ENCODE measurements at regions not wholly inside any gene's neighbourhood (a gene's known extent, or its start where the extent isn't known, plus 50 kb on each side); places are given as distances from the start of the nearest gene placed in this dataset.

DNA sequence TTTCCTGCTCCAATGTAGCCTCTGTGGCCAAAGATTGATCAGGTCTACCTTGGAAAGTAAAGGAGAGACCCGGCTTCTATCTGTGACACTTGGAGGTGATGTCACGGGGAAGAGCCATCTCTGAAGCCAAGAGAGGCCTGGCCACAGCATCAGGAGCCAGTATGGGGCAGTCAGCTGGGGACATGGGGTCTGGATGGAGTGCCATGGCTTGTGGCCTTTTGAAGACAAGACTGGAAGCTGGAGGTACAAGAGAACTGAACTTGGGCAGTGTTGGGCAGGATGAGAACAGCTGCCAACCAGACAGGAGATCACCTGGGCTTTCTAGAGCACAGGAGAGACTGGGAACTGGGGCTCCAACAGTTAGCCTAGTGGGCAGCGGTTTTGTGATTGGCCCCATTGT, 190.7 kb downstream of the TENT4A start:
- TF ChIP-seq FOXP2 (optimal IDR thresholded peaks at IDR 0.05; ENCODE audit: borderline replicate concordance, extremely low read depth, extremely low read length, insufficient read depth) (no peak), TAF1 (IDR thresholded peaks at IDR 0.05; ENCODE audit: borderline replicate concordance, insufficient read depth, low read length) (no peak), SIN3A (IDR thresholded peaks at IDR 0.05; ENCODE audit: borderline replicate concordance, insufficient read depth, low read length) (no peak)

DNA sequence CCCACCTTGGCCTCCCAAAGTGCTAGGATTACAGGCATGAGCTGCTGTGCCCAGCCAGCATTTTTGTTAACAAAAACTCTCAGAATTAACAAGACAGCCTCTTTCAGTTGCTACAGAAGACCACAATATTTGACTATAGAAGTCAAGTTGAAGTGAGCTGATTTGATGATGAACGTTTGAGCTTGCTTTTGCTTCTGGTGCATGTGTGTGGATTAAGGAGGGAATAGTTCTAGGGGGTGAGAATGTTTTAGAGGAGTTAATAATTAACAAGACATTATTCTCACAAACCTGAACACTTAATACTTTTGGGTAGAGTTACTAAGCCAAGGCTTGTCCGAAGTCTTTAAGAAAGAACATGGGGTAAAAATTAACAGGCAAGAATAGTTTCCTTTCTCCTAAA, 191.6 kb downstream of the TENT4A start:
- TF ChIP-seq FOXP2 (optimal IDR thresholded peaks at IDR 0.05; ENCODE audit: borderline replicate concordance, extremely low read depth, extremely low read length, insufficient read depth) (no peak), SIN3A (IDR thresholded peaks at IDR 0.05; ENCODE audit: borderline replicate concordance, insufficient read depth, low read length) (no peak), TAF1 (IDR thresholded peaks at IDR 0.05; ENCODE audit: borderline replicate concordance, insufficient read depth, low read length) (no peak), POLR2AphosphoS5 (IDR thresholded peaks at IDR 0.05; ENCODE audit: low read depth, low read length) (no peak)
- TF ChIP-seq, protein P1, sequence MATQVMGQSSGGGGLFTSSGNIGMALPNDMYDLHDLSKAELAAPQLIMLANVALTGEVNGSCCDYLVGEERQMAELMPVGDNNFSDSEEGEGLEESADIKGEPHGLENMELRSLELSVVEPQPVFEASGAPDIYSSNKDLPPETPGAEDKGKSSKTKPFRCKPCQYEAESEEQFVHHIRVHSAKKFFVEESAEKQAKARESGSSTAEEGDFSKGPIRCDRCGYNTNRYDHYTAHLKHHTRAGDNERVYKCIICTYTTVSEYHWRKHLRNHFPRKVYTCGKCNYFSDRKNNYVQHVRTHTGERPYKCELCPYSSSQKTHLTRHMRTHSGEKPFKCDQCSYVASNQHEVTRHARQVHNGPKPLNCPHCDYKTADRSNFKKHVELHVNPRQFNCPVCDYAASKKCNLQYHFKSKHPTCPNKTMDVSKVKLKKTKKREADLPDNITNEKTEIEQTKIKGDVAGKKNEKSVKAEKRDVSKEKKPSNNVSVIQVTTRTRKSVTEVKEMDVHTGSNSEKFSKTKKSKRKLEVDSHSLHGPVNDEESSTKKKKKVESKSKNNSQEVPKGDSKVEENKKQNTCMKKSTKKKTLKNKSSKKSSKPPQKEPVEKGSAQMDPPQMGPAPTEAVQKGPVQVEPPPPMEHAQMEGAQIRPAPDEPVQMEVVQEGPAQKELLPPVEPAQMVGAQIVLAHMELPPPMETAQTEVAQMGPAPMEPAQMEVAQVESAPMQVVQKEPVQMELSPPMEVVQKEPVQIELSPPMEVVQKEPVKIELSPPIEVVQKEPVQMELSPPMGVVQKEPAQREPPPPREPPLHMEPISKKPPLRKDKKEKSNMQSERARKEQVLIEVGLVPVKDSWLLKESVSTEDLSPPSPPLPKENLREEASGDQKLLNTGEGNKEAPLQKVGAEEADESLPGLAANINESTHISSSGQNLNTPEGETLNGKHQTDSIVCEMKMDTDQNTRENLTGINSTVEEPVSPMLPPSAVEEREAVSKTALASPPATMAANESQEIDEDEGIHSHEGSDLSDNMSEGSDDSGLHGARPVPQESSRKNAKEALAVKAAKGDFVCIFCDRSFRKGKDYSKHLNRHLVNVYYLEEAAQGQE (IDR thresholded peaks at IDR 0.05; ENCODE audit: insufficient read depth in 1 of 2, low read depth in 2 of 2, low read length in 2 of 2) = no peak

DNA sequence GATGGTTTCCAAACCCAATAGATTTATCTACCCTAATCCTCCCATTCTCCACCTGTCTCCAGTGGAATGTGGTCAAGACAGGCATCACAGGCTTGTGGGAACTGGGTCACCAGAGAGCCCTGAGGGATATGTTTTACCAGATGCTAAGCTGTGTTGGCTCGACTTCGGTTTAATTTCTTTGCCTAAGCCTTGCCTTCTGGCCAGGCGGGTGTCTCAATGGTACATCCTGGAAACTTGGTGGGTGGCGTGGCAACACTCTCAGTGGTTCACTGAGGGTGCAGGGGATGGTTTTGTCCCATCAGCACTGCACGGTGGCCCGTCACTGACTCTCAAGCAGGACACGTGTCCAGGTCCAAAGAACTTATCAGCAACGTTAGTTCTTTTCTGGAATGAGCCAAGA, 192.2 kb downstream of the TENT4A start:
- TF ChIP-seq, protein P1 (IDR thresholded peaks at IDR 0.05; ENCODE audit: insufficient read depth in 1 of 2, low read depth in 2 of 2, low read length in 2 of 2) = no peak
- no peak for TF ChIP-seq SIN3A (IDR thresholded peaks at IDR 0.05; ENCODE audit: borderline replicate concordance, insufficient read depth, low read length)
- TF ChIP-seq POLR2AphosphoS5 (IDR thresholded peaks at IDR 0.05; ENCODE audit: low read depth, low read length) = no peak
- no peak for TF ChIP-seq TAF1 (IDR thresholded peaks at IDR 0.05; ENCODE audit: borderline replicate concordance, insufficient read depth, low read length)
- no peak for TF ChIP-seq FOXP2 (optimal IDR thresholded peaks at IDR 0.05; ENCODE audit: borderline replicate concordance, extremely low read depth, extremely low read length, insufficient read depth)

DNA sequence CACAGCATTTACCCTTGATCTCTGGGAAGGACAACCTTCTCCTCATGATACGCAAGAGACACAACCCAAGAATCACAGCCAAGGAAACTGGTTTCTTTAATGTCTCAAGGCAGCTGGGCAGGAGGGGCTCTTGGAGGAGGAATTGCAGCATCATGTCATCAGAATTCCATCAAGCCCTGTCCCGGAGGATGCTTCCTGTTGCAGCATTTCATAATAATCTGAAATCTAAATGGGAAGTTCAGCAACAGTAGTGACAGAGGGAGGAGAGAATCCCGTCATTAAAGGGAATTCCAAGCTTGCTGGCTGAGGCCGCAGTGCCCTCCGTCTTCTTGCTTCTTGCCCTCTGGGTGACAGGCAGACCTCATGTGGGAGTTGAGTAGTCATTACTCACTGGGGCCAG, 192.7 kb downstream of the TENT4A start:
- TF ChIP-seq FOXP2 (optimal IDR thresholded peaks at IDR 0.05; ENCODE audit: borderline replicate concordance, extremely low read depth, extremely low read length, insufficient read depth) = no peak
- no peak for TF ChIP-seq SIN3A (IDR thresholded peaks at IDR 0.05; ENCODE audit: borderline replicate concordance, insufficient read depth, low read length)
- TF ChIP-seq, protein P1 (IDR thresholded peaks at IDR 0.05; ENCODE audit: insufficient read depth in 1 of 2, low read depth in 2 of 2, low read length in 2 of 2) = no peak
- TF ChIP-seq TAF1 (IDR thresholded peaks at IDR 0.05; ENCODE audit: borderline replicate concordance, insufficient read depth, low read length) = no peak
- no peak for TF ChIP-seq POLR2AphosphoS5 (IDR thresholded peaks at IDR 0.05; ENCODE audit: low read depth, low read length)

DNA sequence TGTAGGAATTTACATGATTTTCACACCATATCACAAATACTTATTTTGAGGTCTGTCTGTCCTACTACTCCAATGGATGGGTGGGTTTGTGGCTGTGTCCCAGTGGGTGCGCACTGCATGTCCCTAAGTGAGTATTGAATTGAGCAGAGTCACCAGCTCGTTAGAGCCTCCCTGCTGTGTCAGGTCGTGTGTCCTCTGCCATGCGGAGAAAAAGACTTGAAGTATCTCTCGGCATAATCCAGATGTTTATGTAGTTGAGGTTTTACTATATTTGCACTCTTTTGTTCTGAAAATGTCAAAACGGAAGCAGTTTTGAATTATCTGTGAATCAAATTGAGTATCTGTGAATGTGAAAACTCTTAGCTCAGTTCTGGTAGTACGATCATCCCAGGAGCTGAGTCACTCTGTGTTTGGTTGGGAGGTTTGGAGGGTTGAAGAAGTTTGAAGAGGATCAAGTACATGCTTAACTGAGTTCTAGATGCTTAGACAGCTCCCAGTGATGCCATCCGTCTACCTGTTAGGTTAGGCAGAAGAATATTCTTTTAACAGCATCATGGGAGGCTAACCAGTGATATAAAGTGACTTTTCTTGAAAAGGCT, 194.2 kb downstream of the TENT4A start:
- TF ChIP-seq POLR2AphosphoS5 (IDR thresholded peaks at IDR 0.05; ENCODE audit: low read depth, low read length) = no peak
- no peak for TF ChIP-seq TAF1 (IDR thresholded peaks at IDR 0.05; ENCODE audit: borderline replicate concordance, insufficient read depth, low read length)
- TF ChIP-seq FOXP2 (optimal IDR thresholded peaks at IDR 0.05; ENCODE audit: borderline replicate concordance, extremely low read depth, extremely low read length, insufficient read depth) = no peak
- TF ChIP-seq SIN3A (IDR thresholded peaks at IDR 0.05; ENCODE audit: borderline replicate concordance, insufficient read depth, low read length) = no peak
- TF ChIP-seq, protein P1 (IDR thresholded peaks at IDR 0.05; ENCODE audit: insufficient read depth in 1 of 2, low read depth in 2 of 2, low read length in 2 of 2) = no peak
